Vagina (tissue), 2 donors: ENCODE measurements at regions not wholly inside any gene's neighbourhood (a gene's known extent, or its start where the extent isn't known, plus 50 kb on each side); places are given as distances from the start of the nearest gene placed in this dataset.

Experiments used
- DNase-seq, 2 donors: peaks; one replicate each; pipeline ENCODE4 v3.0.0-alpha.2; 2017; ENCODE audit errors: extremely low spot score in 2 of 2
- H3K27ac ChIP-seq: fragments of 200-600 bp; sonication (generic); one replicate; pipeline ENCODE4 v1.5.1; 2019
- H3K27me3 ChIP-seq: fragments of 200-600 bp; sonication (generic); one replicate; pipeline ENCODE4 v1.5.1; 2019
- H3K36me3 ChIP-seq, 2 donors: fragments of 200-600 bp; sonication (generic); one replicate each; pipeline ENCODE4 v1.5.1; 2017 to 2019
- H3K4me1 ChIP-seq: fragments of 200-600 bp; sonication (generic); one replicate; pipeline ENCODE4 v1.5.1; 2019
- H3K4me3 ChIP-seq, 2 donors: fragments of 200-600 bp; sonication (generic); 1 replicate in 1 of 2; 2 replicates in 1 of 2; pipeline ENCODE4 v1.5.1; 2016 to 2019
- H3K9me3 ChIP-seq: fragments of 200-600 bp; sonication (generic); one replicate; pipeline ENCODE4 v1.5.1; 2019
- POLR2A ChIP-seq, 2 donors: fragments of 450-650 bp; IDR thresholded peaks; one replicate each; pipeline ENCODE4 v1.6.1; 2017; ENCODE audit warnings: antibody characterized with exemption in 2 of 2, mild to moderate bottlenecking in 2 of 2, moderate library complexity in 2 of 2
- POLR2AphosphoS5 ChIP-seq, 2 donors: sonication (generic); formaldehyde crosslinking; IDR thresholded peaks; one replicate each; pipeline ENCODE4 v1.9.0; 2017; ENCODE audit warnings: antibody characterized with exemption in 2 of 2, mild to moderate bottlenecking in 2 of 2, low read depth in 1 of 2; ENCODE audit not compliant: insufficient read depth in 1 of 2
- intact Hi-C: fragments of 100-400 bp; cut with DNase I; formaldehyde crosslinking; loops from one replicate; pipeline ENCODE4 v1.15.1; 2023
- TF ChIP-seq, protein P1 (sequence below), 3 experiments: fragments of 450-650 bp in 2 of 3; fragments of 200-600 bp in 1 of 3; sonication (generic) in 1 of 3; IDR thresholded peaks; one replicate each; pipeline ENCODE4 v1.5.1; 2017 to 2019; ENCODE audit warnings: antibody characterized with exemption in 3 of 3, mild to moderate bottlenecking in 2 of 3, moderate library complexity in 2 of 3

DNA sequence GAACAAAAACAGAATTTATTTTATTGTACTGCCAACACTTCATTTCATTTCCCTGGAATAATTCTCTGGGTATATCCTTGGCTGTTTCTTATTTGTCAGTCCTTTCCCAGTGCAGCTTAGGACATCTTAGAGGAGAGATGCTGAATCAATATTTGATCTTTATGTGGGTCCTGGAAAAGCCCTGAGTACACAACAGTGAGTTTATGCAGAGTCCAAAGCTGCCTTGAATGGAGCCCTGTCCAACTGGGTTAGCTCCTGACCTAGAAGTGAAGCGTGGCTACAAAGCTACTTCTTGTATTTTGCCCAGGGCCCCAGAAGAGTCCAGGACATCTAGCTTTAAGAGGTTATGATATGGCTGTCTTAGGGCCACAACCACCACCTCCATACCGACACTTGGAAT, 378.0 kb upstream of the FAT3 start:
- Histone ChIP-seq H3K36me3 (no peaks in the 10 kb centered on the region), H3K27me3 (no peaks in the 10 kb centered on the region)

DNA sequence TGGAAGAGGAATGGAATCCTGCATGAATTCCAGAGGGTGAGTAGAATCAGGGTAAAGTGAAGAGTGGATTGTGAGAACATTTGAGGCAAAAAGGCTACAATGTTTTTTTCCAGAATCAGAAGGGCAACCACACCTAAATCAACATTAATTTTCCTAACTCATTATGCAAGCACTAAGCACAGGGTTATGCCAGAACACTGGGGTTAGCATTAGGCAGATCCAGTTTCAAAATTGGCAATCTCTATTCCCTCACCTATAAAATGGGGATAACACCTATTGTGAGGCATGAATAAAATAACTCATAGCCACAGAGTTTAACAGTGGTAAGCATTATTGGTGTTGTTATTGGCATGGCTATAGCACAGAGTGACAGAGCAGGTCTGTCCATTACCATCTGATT, 378.6 kb upstream of the FAT3 start:
- H3K9me3 ChIP-seq = no peaks in the 10 kb centered on the region
- no peaks in the 10 kb centered on the region for H3K36me3 ChIP-seq
- intact Hi-C loops = no loop called here
- TF ChIP-seq, protein P1, sequence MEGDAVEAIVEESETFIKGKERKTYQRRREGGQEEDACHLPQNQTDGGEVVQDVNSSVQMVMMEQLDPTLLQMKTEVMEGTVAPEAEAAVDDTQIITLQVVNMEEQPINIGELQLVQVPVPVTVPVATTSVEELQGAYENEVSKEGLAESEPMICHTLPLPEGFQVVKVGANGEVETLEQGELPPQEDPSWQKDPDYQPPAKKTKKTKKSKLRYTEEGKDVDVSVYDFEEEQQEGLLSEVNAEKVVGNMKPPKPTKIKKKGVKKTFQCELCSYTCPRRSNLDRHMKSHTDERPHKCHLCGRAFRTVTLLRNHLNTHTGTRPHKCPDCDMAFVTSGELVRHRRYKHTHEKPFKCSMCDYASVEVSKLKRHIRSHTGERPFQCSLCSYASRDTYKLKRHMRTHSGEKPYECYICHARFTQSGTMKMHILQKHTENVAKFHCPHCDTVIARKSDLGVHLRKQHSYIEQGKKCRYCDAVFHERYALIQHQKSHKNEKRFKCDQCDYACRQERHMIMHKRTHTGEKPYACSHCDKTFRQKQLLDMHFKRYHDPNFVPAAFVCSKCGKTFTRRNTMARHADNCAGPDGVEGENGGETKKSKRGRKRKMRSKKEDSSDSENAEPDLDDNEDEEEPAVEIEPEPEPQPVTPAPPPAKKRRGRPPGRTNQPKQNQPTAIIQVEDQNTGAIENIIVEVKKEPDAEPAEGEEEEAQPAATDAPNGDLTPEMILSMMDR (IDR thresholded peaks at IDR 0.05) = no peak
- no peak for TF ChIP-seq POLR2AphosphoS5 (IDR thresholded peaks at IDR 0.05; ENCODE audit: insufficient read depth in 1 of 2, low read depth in 1 of 2)
- TF ChIP-seq POLR2A (IDR thresholded peaks at IDR 0.05) = no peak
- H3K27me3 ChIP-seq = no peaks in the 10 kb centered on the region
- H3K27ac ChIP-seq = no peak overlapping the region
- H3K4me3 ChIP-seq = no peak overlapping the region
- no peak for DNase-seq
- H3K4me1 ChIP-seq = no peaks in the 10 kb centered on the region

More for the DNA sequence above, 378.0 kb upstream of the FAT3 start:
- intact Hi-C loops = no loop called here
- Histone ChIP-seq H3K27ac (no peak overlapping the region), H3K4me1 (no peaks in the 10 kb centered on the region), H3K4me3 (no peak overlapping the region), H3K9me3 (no peaks in the 10 kb centered on the region)
- TF ChIP-seq, protein P1 (IDR thresholded peaks at IDR 0.05) = no peak
- no peak for TF ChIP-seq POLR2A (IDR thresholded peaks at IDR 0.05)
- no peak for TF ChIP-seq POLR2AphosphoS5 (IDR thresholded peaks at IDR 0.05; ENCODE audit: insufficient read depth in 1 of 2, low read depth in 1 of 2)
- DNase-seq = no peak

DNA sequence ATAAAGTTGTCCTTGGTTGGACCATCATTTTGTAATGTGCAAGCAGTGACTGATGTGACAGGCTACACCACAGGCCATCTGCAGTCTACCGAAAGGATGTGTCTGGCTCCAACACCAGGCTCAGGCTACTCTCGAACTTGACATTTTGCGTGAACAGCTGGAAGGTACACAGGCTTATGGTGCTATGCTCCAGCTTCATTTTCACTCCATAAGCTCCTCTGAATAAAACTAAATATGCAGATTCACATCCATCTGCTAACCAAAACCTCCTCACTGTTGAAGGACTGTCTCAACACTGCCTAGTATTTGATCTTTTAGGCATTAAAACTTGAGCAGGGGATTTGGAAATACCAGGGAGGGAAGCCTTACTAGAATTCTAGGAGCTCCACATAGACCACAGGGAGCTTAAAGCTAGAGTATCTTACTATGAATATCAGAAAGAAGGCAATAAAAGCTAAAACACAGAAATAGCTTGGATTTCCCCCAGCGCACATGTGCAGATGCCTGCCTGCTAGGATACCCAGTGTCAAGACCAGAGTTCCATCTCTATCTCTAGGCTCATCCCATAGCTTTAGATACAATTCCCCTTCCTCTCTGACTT, 383.9 kb upstream of the FAT3 start:
- Histone ChIP-seq H3K4me3 (no peak overlapping the region), H3K4me1 (no peaks in the 10 kb centered on the region), H3K27ac (no peak overlapping the region), H3K9me3 (no peaks in the 10 kb centered on the region), H3K36me3 (no peaks in the 10 kb centered on the region), H3K27me3 (no peaks in the 10 kb centered on the region)
- no peak for DNase-seq
- intact Hi-C loops = no loop called here
- TF ChIP-seq, protein P1 (IDR thresholded peaks at IDR 0.05) = no peak
- no peak for TF ChIP-seq POLR2A (IDR thresholded peaks at IDR 0.05)
- TF ChIP-seq POLR2AphosphoS5 (IDR thresholded peaks at IDR 0.05; ENCODE audit: insufficient read depth in 1 of 2, low read depth in 1 of 2) = no peak

DNA sequence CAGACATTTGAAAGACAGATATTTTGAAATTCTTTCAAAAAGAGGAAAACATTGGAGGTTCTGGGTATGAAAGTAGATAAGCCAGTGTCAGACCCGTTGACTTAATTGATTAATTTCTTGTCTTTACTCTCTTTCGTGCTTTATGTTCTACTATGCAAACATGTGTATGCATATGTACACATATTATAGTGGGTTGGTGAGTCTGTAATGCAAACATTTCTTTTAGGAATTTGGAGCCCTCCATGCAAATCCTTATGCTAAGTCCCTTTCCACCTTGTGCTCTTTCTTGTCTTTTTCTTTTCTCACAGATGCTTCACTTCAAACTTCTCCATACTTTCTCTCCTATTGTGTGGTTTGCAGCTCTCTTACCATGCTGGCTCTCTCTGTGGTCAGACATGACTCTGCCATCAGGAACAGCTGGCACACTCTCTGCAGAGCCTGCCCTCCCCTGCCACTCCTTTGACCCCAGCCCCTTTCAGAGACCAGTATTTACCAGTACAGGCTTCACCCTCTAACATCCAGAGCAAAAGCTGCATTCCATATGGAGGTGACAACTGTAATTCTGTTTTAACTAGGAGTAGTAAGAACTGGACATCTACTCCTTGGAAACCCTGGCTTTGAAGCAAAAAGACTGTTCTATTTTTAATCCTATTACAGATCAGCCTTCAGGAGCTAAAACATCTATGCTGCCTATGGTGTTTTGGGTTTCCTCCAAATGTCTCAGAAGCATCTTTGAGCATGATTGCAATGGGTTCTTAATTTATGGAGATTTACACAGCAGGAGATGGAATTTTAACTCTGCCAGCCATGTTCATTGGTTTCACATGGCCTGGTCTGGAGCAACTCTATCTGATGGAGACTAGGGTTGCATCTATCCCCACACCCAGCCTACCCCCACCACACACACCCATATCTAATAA, 386.9 kb upstream of the FAT3 start:
- no peak for DNase-seq
- Histone ChIP-seq H3K4me3 (no peak overlapping the region), H3K9me3 (no peaks in the 10 kb centered on the region), H3K27me3 (no peaks in the 10 kb centered on the region), H3K27ac (no peak overlapping the region), H3K36me3 (no peaks in the 10 kb centered on the region), H3K4me1 (no peaks in the 10 kb centered on the region)
- TF ChIP-seq, protein P1 (IDR thresholded peaks at IDR 0.05) = no peak
- TF ChIP-seq POLR2AphosphoS5 (IDR thresholded peaks at IDR 0.05; ENCODE audit: insufficient read depth in 1 of 2, low read depth in 1 of 2) (no peak), POLR2A (IDR thresholded peaks at IDR 0.05) (no peak)
- intact Hi-C loops = no loop called here
